GM19239 (cell line): ENCODE measurements at regions not wholly inside any gene's neighbourhood (a gene's known extent, or its start where the extent isn't known, plus 50 kb on each side); places are given as distances from the start of the nearest gene placed in this dataset.

Experiments
- DNase-seq: peaks from one replicate; pipeline ENCODE4 v3.0.0; 2011; ENCODE audit warnings: low spot score; ENCODE audit not compliant: insufficient read length
- FAIRE-seq: peaks from 2 replicates; lab custom pipeline; 2011; peaks lifted over from hg19 to GRCh38; lab: Jason Lieb, UNC

- FAIRE-seq (no peak), DNase-seq (no peak)
Measured at GRCh38 chr6:40276141-40276540, 311.0 kb downstream of the LRFN2 start.

- no peak for DNase-seq
- FAIRE-seq: no peak
Measured at GRCh38 chr6:40274058-40274457, 313.1 kb downstream of the LRFN2 start.

GRCh38 chr6:40268614-40269013 lies 318.6 kb downstream of the LRFN2 start:
- no peak for FAIRE-seq
- no peak for DNase-seq

GRCh38 chr6:40268166-40268565 lies 319.0 kb downstream of the LRFN2 start:
- FAIRE-seq (no peak), DNase-seq (no peak)

GRCh38 chr6:40265615-40266014 lies 321.5 kb downstream of the LRFN2 start:
- FAIRE-seq (no peak), DNase-seq (no peak)

GRCh38 chr6:40263970-40264369 lies 323.2 kb downstream of the LRFN2 start:
- FAIRE-seq (no peak), DNase-seq (no peak)

- DNase-seq: no peak
- no peak for FAIRE-seq
Measured at GRCh38 chr6:40262363-40262762, 324.8 kb downstream of the LRFN2 start.

GRCh38 chr6:40258531-40258930 lies 324.3 kb upstream of the MOCS1 start:
- FAIRE-seq (no peak), DNase-seq (no peak)

GRCh38 chr6:40256831-40257230 lies 322.6 kb upstream of the MOCS1 start:
- DNase-seq (no peak), FAIRE-seq (no peak)

- FAIRE-seq (no peak), DNase-seq (no peak)
Measured at GRCh38 chr6:40256224-40256623, 322.0 kb upstream of the MOCS1 start.

- DNase-seq (no peak), FAIRE-seq (no peak)
Measured at GRCh38 chr6:40253420-40253819, 319.2 kb upstream of the MOCS1 start.

GRCh38 chr6:40252531-40253258 lies 318.4 kb upstream of the MOCS1 start:
- DNase-seq (no peak), FAIRE-seq (no peak)

GRCh38 chr6:40251637-40252300 lies 317.5 kb upstream of the MOCS1 start:
- FAIRE-seq (no peak), DNase-seq (no peak)

- FAIRE-seq (no peak), DNase-seq (no peak)
Measured at GRCh38 chr6:40249935-40250334, 315.7 kb upstream of the MOCS1 start.

- no peak for FAIRE-seq
Measured at GRCh38 chr6:40247516-40248115, 313.4 kb upstream of the MOCS1 start.

GRCh38 chr6:40244699-40245098 lies 310.4 kb upstream of the MOCS1 start:
- no peak for DNase-seq
- FAIRE-seq: no peak

More at GRCh38 chr6:40247516-40248115, 313.4 kb upstream of the MOCS1 start:
- DNase-seq: no peak

GRCh38 chr6:40232698-40233097 lies 298.4 kb upstream of the MOCS1 start:
- FAIRE-seq (no peak), DNase-seq (no peak)

- no peak for FAIRE-seq
Measured at GRCh38 chr6:40227735-40228134, 293.5 kb upstream of the MOCS1 start.

GRCh38 chr6:40222354-40222753 lies 288.1 kb upstream of the MOCS1 start:
- FAIRE-seq: no peak

More at GRCh38 chr6:40227735-40228134, 293.5 kb upstream of the MOCS1 start:
- DNase-seq: no peak

GRCh38 chr6:40219799-40220198 lies 285.5 kb upstream of the MOCS1 start:
- FAIRE-seq: no peak

More at GRCh38 chr6:40222354-40222753, 288.1 kb upstream of the MOCS1 start:
- DNase-seq: no peak

GRCh38 chr6:40210628-40211056 lies 276.4 kb upstream of the MOCS1 start:
- DNase-seq (peak; percentile 7), FAIRE-seq (peak; percentile 37)

More at GRCh38 chr6:40219799-40220198, 285.5 kb upstream of the MOCS1 start:
- no peak for DNase-seq
